Activated CD4-positive, alpha-beta memory T cell treated with anti-CD3 and anti-CD28 coated beads, Interleukin-2, amount 10 ng/mL, durations not matched to agents 7 days and 5 days (primary cell): ENCODE measurements at regions not wholly inside any gene's neighbourhood (a gene's known extent, or its start where the extent isn't known, plus 50 kb on each side); places are given as distances from the start of the nearest gene placed in this dataset.

Experiments used
- CTCF ChIA-PET: fragments of 350-600 bp; sonication (Branson Sonifier 250); formaldehyde crosslinking; loops from one replicate; lab custom pipeline; 2021; ENCODE audit warnings: antibody characterized with exemption, inconsistent platforms; lab: Charles Lee
- POLR2A ChIA-PET: fragments of 350-600 bp; sonication (Branson Sonifier 250); formaldehyde crosslinking; loops from one replicate; lab custom pipeline; 2021; ENCODE audit warnings: antibody characterized with exemption; lab: Charles Lee
- DNase-seq: peaks from one replicate; pipeline ENCODE4 v3.0.0-alpha.2; 2020
- H3K27ac Mint-ChIP-seq: one replicate; pipeline ENCODE4 v1.8.0; 2021; ENCODE audit warnings: mild to moderate bottlenecking, mixed read lengths
- H3K27me3 Mint-ChIP-seq: one replicate; pipeline ENCODE4 v1.8.0; 2021; ENCODE audit warnings: mixed read lengths
- H3K36me3 Mint-ChIP-seq: one replicate; pipeline ENCODE4 v1.8.0; 2021; ENCODE audit warnings: low read depth, mixed read lengths
- H3K4me1 Mint-ChIP-seq: one replicate; pipeline ENCODE4 v1.8.0; 2021; ENCODE audit warnings: mixed read lengths
- H3K4me3 Mint-ChIP-seq: one replicate; pipeline ENCODE4 v1.8.0; 2021; ENCODE audit warnings: mild to moderate bottlenecking, mixed read lengths
- H3K9me3 Mint-ChIP-seq: one replicate; pipeline ENCODE4 v1.8.0; 2021; ENCODE audit warnings: mixed read lengths

- H3K27ac Mint-ChIP-seq = no peak overlapping the region
- no peaks in the 10 kb centered on the region for H3K36me3 Mint-ChIP-seq
- no peaks in the 10 kb centered on the region for H3K4me1 Mint-ChIP-seq
- POLR2A ChIA-PET = no interaction called here
- DNase-seq = no peak
- H3K4me3 Mint-ChIP-seq = no peak overlapping the region
- peaks cover 12% of the 10 kb centered on the region for H3K9me3 Mint-ChIP-seq
- H3K27me3 Mint-ChIP-seq = no peaks in the 10 kb centered on the region
- CTCF ChIA-PET = no interaction called here
These were observed 55.2 kb downstream of the IRX2 start for GRCh38 chr5:2696156-2696807.

DNA sequence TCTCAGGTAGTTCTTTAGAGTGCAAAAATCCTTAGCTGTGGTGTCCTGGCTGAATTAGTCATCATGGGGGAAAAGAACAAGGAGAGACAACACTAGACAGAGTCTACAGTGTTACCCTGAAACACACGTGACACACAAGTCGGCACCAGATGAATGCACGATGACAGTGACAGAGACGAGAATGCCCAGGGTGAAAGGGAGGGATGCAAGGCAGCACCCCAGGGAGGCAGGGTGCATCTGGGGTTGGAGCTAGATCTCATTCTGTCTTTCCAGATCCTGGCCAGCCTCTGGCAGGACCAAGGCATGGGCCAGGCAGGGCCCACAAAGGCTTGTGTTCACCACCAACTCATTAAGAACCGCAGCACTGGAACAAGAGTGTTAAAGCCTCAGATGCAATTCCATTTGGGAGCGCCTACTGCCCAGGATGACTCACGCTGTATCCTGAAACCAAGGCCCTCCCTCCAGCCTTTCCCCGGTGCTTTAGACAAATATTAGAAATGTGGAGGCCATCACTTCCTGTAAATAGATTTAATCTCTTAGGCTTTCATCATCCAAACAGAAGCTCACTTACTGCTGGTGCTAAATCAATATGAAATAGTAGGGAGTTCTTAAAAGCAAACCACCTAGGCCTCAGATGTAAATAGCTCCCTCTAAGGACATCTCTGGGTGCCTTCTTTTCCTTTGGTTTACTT is 56.1 kb downstream of the IRX2 start:
- ChIA-PET POLR2A (no interaction called here), CTCF (no interaction called here)
- H3K4me3 Mint-ChIP-seq = no peak overlapping the region
- H3K9me3 Mint-ChIP-seq = peaks cover 12% of the 10 kb centered on the region
- no peaks in the 10 kb centered on the region for H3K36me3 Mint-ChIP-seq
- H3K27me3 Mint-ChIP-seq = no peaks in the 10 kb centered on the region
- no peak for DNase-seq
- no peak overlapping the region for H3K27ac Mint-ChIP-seq
- H3K4me1 Mint-ChIP-seq = no peaks in the 10 kb centered on the region

DNA sequence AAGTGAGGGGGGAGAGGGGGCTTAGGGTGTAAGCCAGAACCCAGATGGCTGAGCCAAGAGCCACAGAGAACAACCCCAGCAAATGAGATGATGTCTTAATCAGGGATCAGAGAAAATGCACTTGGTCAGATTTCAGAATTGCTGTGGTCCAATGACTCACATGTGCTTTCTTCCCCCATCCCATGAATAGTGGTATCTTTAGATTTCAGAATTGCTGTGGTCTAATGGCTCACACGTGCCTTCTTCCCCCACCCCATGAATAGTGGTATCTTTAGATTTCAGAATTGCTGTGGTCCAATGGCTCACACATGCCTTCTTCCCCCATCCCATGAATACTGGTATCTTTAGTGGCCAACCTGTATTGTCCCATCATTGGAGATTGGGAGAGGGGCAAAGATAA is 59.9 kb downstream of the IRX2 start:
- CTCF ChIA-PET = no interaction called here
- no peaks in the 10 kb centered on the region for H3K4me1 Mint-ChIP-seq
- H3K4me3 Mint-ChIP-seq = no peak overlapping the region
- H3K27ac Mint-ChIP-seq = no peak overlapping the region
- POLR2A ChIA-PET = no interaction called here
- no peaks in the 10 kb centered on the region for H3K27me3 Mint-ChIP-seq
- H3K36me3 Mint-ChIP-seq = no peaks in the 10 kb centered on the region
- H3K9me3 Mint-ChIP-seq = peaks cover 3% of the 10 kb centered on the region
- DNase-seq = no peak

DNA sequence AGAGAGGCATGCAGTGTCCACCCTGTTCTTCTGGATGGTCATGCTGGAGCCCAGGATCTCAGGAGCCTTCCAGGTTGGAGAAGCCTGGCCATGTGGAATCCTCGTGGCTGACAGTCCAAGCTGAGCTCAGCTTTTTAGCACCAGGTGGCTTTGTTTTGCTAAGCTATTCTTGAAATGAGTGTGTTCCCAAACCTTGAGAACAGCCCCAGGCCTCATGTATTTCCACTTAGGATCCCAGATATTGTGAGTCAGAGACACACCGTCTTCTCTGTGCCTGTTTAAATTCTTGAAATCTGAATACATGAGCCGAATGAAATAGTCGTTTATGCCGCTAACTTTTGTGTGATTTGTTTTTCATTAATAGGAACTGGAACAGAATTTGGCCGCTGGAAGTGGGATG is 61.2 kb downstream of the IRX2 start:
- peaks cover 3% of the 10 kb centered on the region for H3K9me3 Mint-ChIP-seq
- POLR2A ChIA-PET = no interaction called here
- no peak for DNase-seq
- H3K4me1 Mint-ChIP-seq = no peaks in the 10 kb centered on the region
- no peaks in the 10 kb centered on the region for H3K27me3 Mint-ChIP-seq
- CTCF ChIA-PET = no interaction called here
- no peaks in the 10 kb centered on the region for H3K36me3 Mint-ChIP-seq
- H3K4me3 Mint-ChIP-seq = no peak overlapping the region
- no peak overlapping the region for H3K27ac Mint-ChIP-seq

GRCh38 chr5:2688586-2688985 is 62.9 kb downstream of the IRX2 start:
- ChIA-PET POLR2A (no interaction called here), CTCF (no interaction called here)
- H3K4me1 Mint-ChIP-seq = no peaks in the 10 kb centered on the region
- DNase-seq = no peak
- H3K27me3 Mint-ChIP-seq = no peaks in the 10 kb centered on the region
- no peak overlapping the region for H3K27ac Mint-ChIP-seq
- H3K4me3 Mint-ChIP-seq = no peak overlapping the region
- no peaks in the 10 kb centered on the region for H3K36me3 Mint-ChIP-seq
- peaks cover 3% of the 10 kb centered on the region for H3K9me3 Mint-ChIP-seq

DNA sequence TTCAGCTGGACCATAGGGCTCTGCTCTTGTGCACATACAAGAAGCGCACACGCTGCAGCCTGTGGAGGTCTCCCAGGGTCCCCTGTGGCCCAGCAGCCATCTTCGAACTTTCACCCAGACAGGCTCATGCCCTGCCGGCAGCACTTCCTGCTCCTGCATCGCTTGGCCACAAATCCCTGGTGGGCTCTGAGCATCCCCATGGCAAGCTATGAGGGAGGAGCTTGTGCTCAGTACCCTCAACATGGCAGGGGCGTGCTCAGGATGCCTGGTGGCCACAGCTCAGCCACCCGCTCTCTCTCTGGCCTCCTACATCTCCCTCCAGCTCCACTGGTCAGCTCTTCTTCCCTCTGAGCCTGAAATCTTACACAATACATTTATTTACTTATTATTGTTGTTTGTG is 63.7 kb downstream of the IRX2 start:
- H3K36me3 Mint-ChIP-seq = no peaks in the 10 kb centered on the region
- DNase-seq = no peak
- POLR2A ChIA-PET = no interaction called here
- no peaks in the 10 kb centered on the region for H3K27me3 Mint-ChIP-seq
- H3K9me3 Mint-ChIP-seq = peaks cover 3% of the 10 kb centered on the region
- H3K4me3 Mint-ChIP-seq = no peak overlapping the region
- no peak overlapping the region for H3K27ac Mint-ChIP-seq
- CTCF ChIA-PET = no interaction called here
- H3K4me1 Mint-ChIP-seq = no peaks in the 10 kb centered on the region

DNA sequence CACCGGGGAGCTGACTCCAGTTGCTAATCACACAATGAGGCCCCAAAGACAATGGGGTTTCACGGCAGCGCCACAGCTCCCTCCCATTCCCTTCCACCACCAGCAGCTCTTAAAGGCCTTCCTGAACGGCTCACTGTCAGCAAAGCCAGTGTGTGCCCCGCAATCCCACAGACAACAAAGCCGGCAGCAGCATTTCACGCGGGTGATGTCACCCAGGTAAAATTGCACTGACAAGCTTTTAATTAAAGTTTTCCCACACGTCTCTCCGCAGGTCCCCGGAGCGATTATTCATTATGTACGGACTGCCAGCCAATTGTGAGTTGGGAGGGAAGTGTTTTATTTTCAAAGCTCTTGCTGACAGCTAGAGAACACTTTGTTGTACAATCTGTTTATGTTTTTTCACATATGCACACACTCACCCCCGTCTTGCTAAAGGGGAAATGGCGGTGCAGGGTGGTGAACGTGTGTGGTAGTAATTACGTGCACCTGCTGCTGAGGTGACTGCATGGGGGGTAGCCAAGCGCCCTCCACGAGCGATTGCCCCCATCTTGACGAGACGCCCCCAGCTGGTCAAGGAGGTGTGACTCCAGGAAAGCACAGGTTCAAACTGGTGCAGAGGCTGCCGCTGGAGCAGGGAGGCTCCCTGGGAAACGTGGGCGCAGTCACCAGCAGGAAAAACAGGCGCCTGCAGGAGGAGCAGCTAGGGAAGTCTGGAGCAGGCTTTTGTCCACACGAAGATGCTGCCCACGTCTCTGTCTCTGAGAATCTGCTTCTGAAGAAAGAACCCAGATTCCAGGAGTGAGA is 65.0 kb downstream of the IRX2 start:
- no peak for DNase-seq
- H3K9me3 Mint-ChIP-seq = peaks cover 3% of the 10 kb centered on the region
- no peak overlapping the region for H3K4me3 Mint-ChIP-seq
- no peaks in the 10 kb centered on the region for H3K27me3 Mint-ChIP-seq
- no peaks in the 10 kb centered on the region for H3K4me1 Mint-ChIP-seq
- H3K36me3 Mint-ChIP-seq = no peaks in the 10 kb centered on the region
- CTCF ChIA-PET = no interaction called here
- H3K27ac Mint-ChIP-seq = no peak overlapping the region
- POLR2A ChIA-PET = no interaction called here

- DNase-seq = no peak
- no peaks in the 10 kb centered on the region for H3K36me3 Mint-ChIP-seq
- POLR2A ChIA-PET = no interaction called here
- no peaks in the 10 kb centered on the region for H3K4me1 Mint-ChIP-seq
- peaks cover 3% of the 10 kb centered on the region for H3K9me3 Mint-ChIP-seq
- H3K27ac Mint-ChIP-seq = no peak overlapping the region
- CTCF ChIA-PET = no interaction called here
- H3K27me3 Mint-ChIP-seq = no peaks in the 10 kb centered on the region
- H3K4me3 Mint-ChIP-seq = no peak overlapping the region
These were observed 65.7 kb downstream of the IRX2 start for GRCh38 chr5:2685651-2686272.

- no peaks in the 10 kb centered on the region for H3K4me1 Mint-ChIP-seq
- DNase-seq = no peak
- no peak overlapping the region for H3K4me3 Mint-ChIP-seq
- no peaks in the 10 kb centered on the region for H3K36me3 Mint-ChIP-seq
- peaks cover 3% of the 10 kb centered on the region for H3K9me3 Mint-ChIP-seq
- H3K27me3 Mint-ChIP-seq = no peaks in the 10 kb centered on the region
- ChIA-PET CTCF (no interaction called here), POLR2A (no interaction called here)
- H3K27ac Mint-ChIP-seq = no peak overlapping the region
These were observed 66.9 kb downstream of the IRX2 start for GRCh38 chr5:2684606-2685005.

GRCh38 chr5:2683720-2684119 is 67.8 kb downstream of the IRX2 start:
- CTCF ChIA-PET = no interaction called here

DNA sequence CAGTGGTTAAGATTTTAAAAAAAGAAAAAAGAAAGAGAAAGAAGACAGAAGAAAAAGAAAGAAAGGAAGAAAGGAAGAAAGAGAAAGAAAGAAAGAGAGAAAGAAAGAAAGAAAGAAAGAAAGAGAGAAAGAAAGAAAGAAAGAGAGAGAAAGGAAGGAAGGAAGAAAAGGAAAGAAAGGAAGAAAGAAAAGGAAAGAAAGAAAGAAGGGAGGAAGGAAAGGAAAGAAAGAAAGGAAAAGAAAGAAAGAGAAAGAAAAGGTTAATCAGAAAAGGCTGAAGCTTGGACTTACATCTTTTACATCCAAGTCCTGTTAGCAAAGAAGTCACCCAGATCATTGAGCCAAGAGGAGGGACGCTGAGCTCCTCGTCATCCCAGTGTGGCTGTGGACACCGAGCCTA is 70.0 kb downstream of the IRX2 start:
- Mint-ChIP-seq H3K27ac (no peak overlapping the region), H3K4me3 (no peak overlapping the region), H3K36me3 (no peaks in the 10 kb centered on the region), H3K27me3 (no peaks in the 10 kb centered on the region), H3K9me3 (peaks cover 3% of the 10 kb centered on the region), H3K4me1 (no peaks in the 10 kb centered on the region)
- no peak for DNase-seq
- CTCF ChIA-PET = no interaction called here
- POLR2A ChIA-PET = no interaction called here

More at GRCh38 chr5:2683720-2684119, 67.8 kb downstream of the IRX2 start:
- Mint-ChIP-seq H3K4me3 (no peak overlapping the region), H3K36me3 (no peaks in the 10 kb centered on the region), H3K27me3 (no peaks in the 10 kb centered on the region), H3K4me1 (no peaks in the 10 kb centered on the region), H3K9me3 (peaks cover 3% of the 10 kb centered on the region), H3K27ac (no peak overlapping the region)
- DNase-seq = no peak
- POLR2A ChIA-PET = no interaction called here

GRCh38 chr5:2680979-2681378 is 70.5 kb downstream of the IRX2 start:
- Mint-ChIP-seq H3K36me3 (no peaks in the 10 kb centered on the region), H3K9me3 (peaks cover 3% of the 10 kb centered on the region), H3K4me1 (no peaks in the 10 kb centered on the region), H3K27me3 (no peaks in the 10 kb centered on the region), H3K4me3 (no peak overlapping the region), H3K27ac (no peak overlapping the region)
- ChIA-PET POLR2A (no interaction called here), CTCF (no interaction called here)
- no peak for DNase-seq

DNA sequence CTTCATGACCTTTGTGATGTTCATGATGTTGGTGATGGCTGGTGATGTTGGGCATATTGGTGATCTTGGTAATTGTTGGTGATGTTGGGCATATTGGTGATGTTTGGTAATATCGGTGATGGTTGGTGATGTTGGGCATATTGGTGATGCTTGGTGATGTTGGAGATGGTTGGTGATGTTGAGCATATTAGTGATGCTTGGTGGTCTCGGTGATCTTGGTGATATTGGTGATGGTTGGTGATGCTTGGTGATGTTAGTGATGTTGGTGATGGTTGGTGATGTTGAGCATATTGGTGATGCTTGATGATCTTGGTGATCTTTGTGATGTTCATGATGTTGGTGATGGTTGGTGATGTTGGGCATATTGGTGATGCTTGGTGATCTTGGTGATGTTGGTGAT is 73.8 kb downstream of the IRX2 start:
- H3K9me3 Mint-ChIP-seq = peaks cover 4% of the 10 kb centered on the region
- H3K36me3 Mint-ChIP-seq = no peaks in the 10 kb centered on the region
- H3K27me3 Mint-ChIP-seq = no peaks in the 10 kb centered on the region
- ChIA-PET CTCF (no interaction called here), POLR2A (no interaction called here)
- H3K27ac Mint-ChIP-seq = no peak overlapping the region
- H3K4me3 Mint-ChIP-seq = no peak overlapping the region
- H3K4me1 Mint-ChIP-seq = no peaks in the 10 kb centered on the region
- no peak for DNase-seq
